IgD-negative memory B cell (primary cell): ENCODE measurements at regions not wholly inside any gene's neighbourhood (a gene's known extent, or its start where the extent isn't known, plus 50 kb on each side); places are given as distances from the start of the nearest gene placed in this dataset.

Source experiments
- H3K27ac Mint-ChIP-seq, 3 donors: one replicate each; pipeline ENCODE4 v1.8.0; 2020 to 2022; ENCODE audit warnings: mild to moderate bottlenecking in 3 of 3, mixed read lengths in 3 of 3, moderate library complexity in 1 of 3
- H3K27me3 Mint-ChIP-seq: one replicate; pipeline ENCODE4 v1.8.0; 2021; ENCODE audit warnings: mixed read lengths
- H3K36me3 Mint-ChIP-seq: one replicate; pipeline ENCODE4 v1.8.0; 2020; ENCODE audit warnings: mild to moderate bottlenecking, mixed read lengths
- H3K4me1 Mint-ChIP-seq, 3 donors: one replicate each; pipeline ENCODE4 v1.8.0; 2020 to 2022; ENCODE audit warnings: mixed read lengths in 3 of 3, mild to moderate bottlenecking in 1 of 3
- H3K4me3 Mint-ChIP-seq, 4 donors: one replicate each; pipeline ENCODE4 v1.8.0; 2020 to 2022; ENCODE audit warnings: mild to moderate bottlenecking in 4 of 4, mixed read lengths in 4 of 4, moderate library complexity in 3 of 4
- H3K9me3 Mint-ChIP-seq, 3 donors: one replicate each; pipeline ENCODE4 v1.8.0; 2020 to 2021; ENCODE audit warnings: mixed read lengths in 3 of 3, mild to moderate bottlenecking in 1 of 3

GRCh38 chr5:68161156-68161555 is 54.4 kb upstream of the PIK3R1 start:
- no peaks in the 10 kb centered on the region for H3K36me3 Mint-ChIP-seq
- H3K9me3 Mint-ChIP-seq, result no peaks in the 10 kb centered on the region
- H3K4me1 Mint-ChIP-seq, result no peaks in the 10 kb centered on the region
- H3K27me3 Mint-ChIP-seq, result no peaks in the 10 kb centered on the region
- H3K4me3 Mint-ChIP-seq, result no peak overlapping the region
- no peak overlapping the region for H3K27ac Mint-ChIP-seq

GRCh38 chr5:68159224-68159951 is 56.2 kb upstream of the PIK3R1 start:
- no peaks in the 10 kb centered on the region for H3K4me1 Mint-ChIP-seq
- H3K4me3 Mint-ChIP-seq, result no peak overlapping the region
- H3K9me3 Mint-ChIP-seq, result no peaks in the 10 kb centered on the region
- no peaks in the 10 kb centered on the region for H3K27me3 Mint-ChIP-seq
- H3K36me3 Mint-ChIP-seq, result no peaks in the 10 kb centered on the region
- no peak overlapping the region for H3K27ac Mint-ChIP-seq

- no peak overlapping the region for H3K27ac Mint-ChIP-seq
- no peaks in the 10 kb centered on the region for H3K27me3 Mint-ChIP-seq
Measured at GRCh38 chr5:68155940-68156339, 59.6 kb upstream of the PIK3R1 start.

GRCh38 chr5:68154119-68154857 is 61.3 kb upstream of the PIK3R1 start:
- Mint-ChIP-seq H3K27ac (no peak overlapping the region), H3K9me3 (peaks cover 0 to under 1% (median 0%) of the 10 kb centered on the region in 3 donors), H3K4me3 (no peak overlapping the region), H3K27me3 (no peaks in the 10 kb centered on the region), H3K36me3 (no peaks in the 10 kb centered on the region), H3K4me1 (peaks cover 2% of the 10 kb centered on the region in 3 donors)

More at GRCh38 chr5:68155940-68156339, 59.6 kb upstream of the PIK3R1 start:
- Mint-ChIP-seq H3K36me3 (no peaks in the 10 kb centered on the region), H3K4me3 (no peak overlapping the region), H3K4me1 (no peaks in the 10 kb centered on the region), H3K9me3 (no peaks in the 10 kb centered on the region)

- Mint-ChIP-seq H3K27me3 (no peaks in the 10 kb centered on the region), H3K4me3 (no peak overlapping the region)
Measured at GRCh38 chr5:68151812-68152211, 63.7 kb upstream of the PIK3R1 start.

GRCh38 chr5:68149189-68149588 is 66.4 kb upstream of the PIK3R1 start:
- Mint-ChIP-seq H3K36me3 (no peaks in the 10 kb centered on the region), H3K9me3 (peaks cover 0 to 4% (median 2%) of the 10 kb centered on the region in 3 donors), H3K27ac (no peak overlapping the region), H3K4me3 (no peak overlapping the region), H3K27me3 (no peaks in the 10 kb centered on the region), H3K4me1 (peaks cover 10 to 17% (median 14%) of the 10 kb centered on the region in 3 donors)

More at GRCh38 chr5:68151812-68152211, 63.7 kb upstream of the PIK3R1 start:
- Mint-ChIP-seq H3K36me3 (no peaks in the 10 kb centered on the region), H3K9me3 (peaks cover 0 to 2% (median 0%) of the 10 kb centered on the region in 3 donors), H3K4me1 (peaks cover 8 to 15% (median 14%) of the 10 kb centered on the region in 3 donors), H3K27ac (no peak overlapping the region)

GRCh38 chr5:68148096-68148495 is 67.5 kb upstream of the PIK3R1 start:
- Mint-ChIP-seq H3K9me3 (peaks cover 0 to 4% (median 4%) of the 10 kb centered on the region in 3 donors), H3K36me3 (no peaks in the 10 kb centered on the region), H3K27me3 (no peaks in the 10 kb centered on the region), H3K4me1 (peaks cover 10 to 18% (median 14%) of the 10 kb centered on the region in 3 donors), H3K27ac (peak overlapping the region in 1 of 3 donors; percentile 24), H3K4me3 (peak overlapping the region in 3 of 4 donors; percentile 3 to 71 (median 71))

GRCh38 chr5:68147659-68148058 is 67.9 kb upstream of the PIK3R1 start:
- peaks cover 10 to 18% (median 14%) of the 10 kb centered on the region in 3 donors for H3K4me1 Mint-ChIP-seq
- H3K36me3 Mint-ChIP-seq, result no peaks in the 10 kb centered on the region
- peak overlapping the region in 1 of 4 donors; percentile 71 for H3K4me3 Mint-ChIP-seq
- peak overlapping the region in 1 of 3 donors; percentile 53 for H3K27ac Mint-ChIP-seq
- no peaks in the 10 kb centered on the region for H3K27me3 Mint-ChIP-seq
- H3K9me3 Mint-ChIP-seq, result peaks cover 0 to 4% (median 4%) of the 10 kb centered on the region in 3 donors

GRCh38 chr5:68141494-68141893 is 74.1 kb upstream of the PIK3R1 start:
- Mint-ChIP-seq H3K27me3 (no peaks in the 10 kb centered on the region), H3K4me3 (peak overlapping the region in 2 of 4 donors; percentile 25 to 43), H3K36me3 (no peaks in the 10 kb centered on the region), H3K27ac (peak overlapping the region in 1 of 3 donors; percentile 16), H3K4me1 (peaks cover 10 to 15% (median 11%) of the 10 kb centered on the region in 3 donors), H3K9me3 (peaks cover 0 to 4% (median 2%) of the 10 kb centered on the region in 3 donors)

GRCh38 chr5:68140763-68141162 is 74.8 kb upstream of the PIK3R1 start:
- H3K36me3 Mint-ChIP-seq, result no peaks in the 10 kb centered on the region
- H3K27ac Mint-ChIP-seq, result peak overlapping the region; percentile 16 to 40 (median 39)
- H3K27me3 Mint-ChIP-seq, result no peaks in the 10 kb centered on the region
- H3K4me3 Mint-ChIP-seq, result peak overlapping the region in 1 of 4 donors; percentile 25
- H3K9me3 Mint-ChIP-seq, result peaks cover 0 to 4% (median 2%) of the 10 kb centered on the region in 3 donors
- H3K4me1 Mint-ChIP-seq, result peaks cover 10 to 15% (median 11%) of the 10 kb centered on the region in 3 donors

GRCh38 chr5:68139611-68140441 is 75.7 kb upstream of the PIK3R1 start:
- Mint-ChIP-seq H3K27me3 (no peaks in the 10 kb centered on the region), H3K36me3 (no peaks in the 10 kb centered on the region), H3K9me3 (peaks cover 0 to 4% (median 2%) of the 10 kb centered on the region in 3 donors), H3K4me1 (peaks cover 10 to 15% (median 11%) of the 10 kb centered on the region in 3 donors), H3K4me3 (no peak overlapping the region), H3K27ac (no peak overlapping the region)

GRCh38 chr5:68137511-68138140 is 77.9 kb upstream of the PIK3R1 start:
- H3K27ac Mint-ChIP-seq, result no peak overlapping the region
- H3K4me3 Mint-ChIP-seq, result no peak overlapping the region
- H3K9me3 Mint-ChIP-seq, result no peaks in the 10 kb centered on the region
- H3K36me3 Mint-ChIP-seq, result no peaks in the 10 kb centered on the region
- H3K4me1 Mint-ChIP-seq, result peaks cover 8 to 12% (median 11%) of the 10 kb centered on the region in 3 donors
- no peaks in the 10 kb centered on the region for H3K27me3 Mint-ChIP-seq

GRCh38 chr5:68134669-68135313 is 80.8 kb upstream of the PIK3R1 start:
- Mint-ChIP-seq H3K36me3 (no peaks in the 10 kb centered on the region), H3K27me3 (peaks cover 2% of the 10 kb centered on the region)

More at GRCh38 chr5:68134669-68135313, 80.8 kb upstream of the PIK3R1 start:
- Mint-ChIP-seq H3K4me3 (no peak overlapping the region), H3K4me1 (peaks cover 0 to 2% (median 1%) of the 10 kb centered on the region in 3 donors), H3K27ac (no peak overlapping the region), H3K9me3 (peaks cover 0 to 2% (median 0%) of the 10 kb centered on the region in 3 donors)
